ENCODE measurements at regions not wholly inside any gene's neighbourhood (a gene's known extent, or its start where the extent isn't known, plus 50 kb on each side); places are given as distances from the start of the nearest gene placed in this dataset.

GRCh38 chr6:105644073-105644489 is 241.2 kb upstream of the PREP start:
- Mint-ChIP-seq H3K27ac (no peak overlapping the region), H3K36me3 (ENCODE audit: low read depth) (no peaks in the 10 kb centered on the region), H3K4me1 (ENCODE audit: low read depth) (peaks cover 32% of the 10 kb centered on the region), H3K4me3 (no peak overlapping the region), H3K27me3 (ENCODE audit: low read depth) (peaks cover 20% of the 10 kb centered on the region), H3K9me3 (no peaks in the 10 kb centered on the region)
- CTCF ChIA-PET = no interaction called here
- no peak for DNase-seq
- intact Hi-C loops (cut with micrococcal nuclease) = loop anchor here (10.0 kb wide), 1 partner anchor 581 kb away; no protein-coding TSS in a partner anchor

GRCh38 chr6:105642708-105643107 is 239.8 kb upstream of the PREP start:
- no peak overlapping the region for H3K27ac Mint-ChIP-seq
- H3K36me3 Mint-ChIP-seq (ENCODE audit: low read depth) = no peaks in the 10 kb centered on the region
- CTCF ChIA-PET = no interaction called here
- H3K4me3 Mint-ChIP-seq = no peak overlapping the region
- intact Hi-C loops (cut with micrococcal nuclease) = loop anchor here (10.0 kb wide), 1 partner anchor 582 kb away; no protein-coding TSS in a partner anchor
- no peak for DNase-seq
- peaks cover 18% of the 10 kb centered on the region for H3K4me1 Mint-ChIP-seq (ENCODE audit: low read depth)
- no peaks in the 10 kb centered on the region for H3K9me3 Mint-ChIP-seq
- H3K27me3 Mint-ChIP-seq (ENCODE audit: low read depth) = peaks cover 14% of the 10 kb centered on the region

GRCh38 chr6:105641504-105641903 is 238.6 kb upstream of the PREP start:
- intact Hi-C loops (cut with micrococcal nuclease) = loop anchor here (10.0 kb wide), 1 partner anchor 583 kb away; no protein-coding TSS in a partner anchor
- Mint-ChIP-seq H3K4me1 (ENCODE audit: low read depth) (peaks cover 11% of the 10 kb centered on the region), H3K4me3 (no peak overlapping the region), H3K27me3 (ENCODE audit: low read depth) (peaks cover 12% of the 10 kb centered on the region), H3K36me3 (ENCODE audit: low read depth) (no peaks in the 10 kb centered on the region), H3K27ac (no peak overlapping the region), H3K9me3 (no peaks in the 10 kb centered on the region)
- no peak for DNase-seq
- CTCF ChIA-PET = no interaction called here

GRCh38 chr6:105639124-105639523 is 236.2 kb upstream of the PREP start:
- CTCF ChIA-PET = no interaction called here
- H3K4me1 Mint-ChIP-seq (ENCODE audit: low read depth) = no peaks in the 10 kb centered on the region
- DNase-seq = no peak
- no peak overlapping the region for H3K4me3 Mint-ChIP-seq
- H3K9me3 Mint-ChIP-seq = no peaks in the 10 kb centered on the region
- peaks cover 5% of the 10 kb centered on the region for H3K27me3 Mint-ChIP-seq (ENCODE audit: low read depth)
- no peaks in the 10 kb centered on the region for H3K36me3 Mint-ChIP-seq (ENCODE audit: low read depth)
- H3K27ac Mint-ChIP-seq = no peak overlapping the region
- intact Hi-C loops (cut with micrococcal nuclease) = no loop called here

- DNase-seq = no peak
- no peak overlapping the region for H3K4me3 Mint-ChIP-seq
- H3K27me3 Mint-ChIP-seq (ENCODE audit: low read depth) = peaks cover 14% of the 10 kb centered on the region
- intact Hi-C loops (cut with micrococcal nuclease) = no loop called here
- H3K27ac Mint-ChIP-seq = no peak overlapping the region
- CTCF ChIA-PET = interaction anchor here (0.6 kb wide), 1 partner anchor 8 kb away, joined by 3 read pairs; no protein-coding TSS in a partner anchor
- H3K36me3 Mint-ChIP-seq (ENCODE audit: low read depth) = peaks cover 1% of the 10 kb centered on the region
- no peaks in the 10 kb centered on the region for H3K4me1 Mint-ChIP-seq (ENCODE audit: low read depth)
- H3K9me3 Mint-ChIP-seq = peaks cover 7% of the 10 kb centered on the region
Observed at GRCh38 chr6:105633814-105634213, 230.9 kb upstream of the PREP start.

GRCh38 chr6:105628156-105628860 is 225.4 kb upstream of the PREP start:
- H3K9me3 Mint-ChIP-seq = peaks cover 6% of the 10 kb centered on the region

GRCh38 chr6:105626295-105627158 is 223.6 kb upstream of the PREP start:
- H3K4me3 Mint-ChIP-seq = no peak overlapping the region
- intact Hi-C loops (cut with micrococcal nuclease) = no loop called here
- no peak for DNase-seq
- H3K27me3 Mint-ChIP-seq (ENCODE audit: low read depth) = peaks cover 11% of the 10 kb centered on the region
- H3K27ac Mint-ChIP-seq = no peak overlapping the region
- H3K4me1 Mint-ChIP-seq (ENCODE audit: low read depth) = peaks cover 11% of the 10 kb centered on the region
- no peaks in the 10 kb centered on the region for H3K9me3 Mint-ChIP-seq
- peaks cover 3% of the 10 kb centered on the region for H3K36me3 Mint-ChIP-seq (ENCODE audit: low read depth)
- CTCF ChIA-PET = interaction anchor here (0.7 kb wide), 1 partner anchor 8 kb away, joined by 3 read pairs; no protein-coding TSS in a partner anchor

More at GRCh38 chr6:105628156-105628860, 225.4 kb upstream of the PREP start:
- Mint-ChIP-seq H3K36me3 (ENCODE audit: low read depth) (peaks cover 3% of the 10 kb centered on the region), H3K4me1 (ENCODE audit: low read depth) (peaks cover 11% of the 10 kb centered on the region), H3K4me3 (no peak overlapping the region), H3K27ac (no peak overlapping the region), H3K27me3 (ENCODE audit: low read depth) (peaks cover 14% of the 10 kb centered on the region)
- no peak for DNase-seq
- intact Hi-C loops (cut with micrococcal nuclease) = no loop called here
- CTCF ChIA-PET = no interaction called here

GRCh38 chr6:105624021-105624420 is 221.1 kb upstream of the PREP start:
- Mint-ChIP-seq H3K4me3 (no peak overlapping the region), H3K4me1 (ENCODE audit: low read depth) (peaks cover 11% of the 10 kb centered on the region), H3K27ac (no peak overlapping the region), H3K9me3 (no peaks in the 10 kb centered on the region), H3K36me3 (ENCODE audit: low read depth) (peaks cover 1% of the 10 kb centered on the region), H3K27me3 (ENCODE audit: low read depth) (peaks cover 5% of the 10 kb centered on the region)
- CTCF ChIA-PET = no interaction called here
- intact Hi-C loops (cut with micrococcal nuclease) = no loop called here
- no peak for DNase-seq

- H3K36me3 Mint-ChIP-seq (ENCODE audit: low read depth) = peaks cover 1% of the 10 kb centered on the region
- H3K27me3 Mint-ChIP-seq (ENCODE audit: low read depth) = peaks cover 5% of the 10 kb centered on the region
- no peak for DNase-seq
- H3K27ac Mint-ChIP-seq = no peak overlapping the region
- H3K4me3 Mint-ChIP-seq = no peak overlapping the region
- intact Hi-C loops (cut with micrococcal nuclease) = no loop called here
- CTCF ChIA-PET = no interaction called here
- peaks cover 11% of the 10 kb centered on the region for H3K4me1 Mint-ChIP-seq (ENCODE audit: low read depth)
- H3K9me3 Mint-ChIP-seq = no peaks in the 10 kb centered on the region
Observed at GRCh38 chr6:105622226-105622625, 219.3 kb upstream of the PREP start.

- CTCF ChIA-PET = no interaction called here
Observed at GRCh38 chr6:105621564-105622175, 218.8 kb upstream of the PREP start.

GRCh38 chr6:105620878-105621277 is 218.0 kb upstream of the PREP start:
- no peak for DNase-seq

More at GRCh38 chr6:105621564-105622175, 218.8 kb upstream of the PREP start:
- H3K4me3 Mint-ChIP-seq = no peak overlapping the region
- H3K36me3 Mint-ChIP-seq (ENCODE audit: low read depth) = peaks cover 1% of the 10 kb centered on the region
- H3K27me3 Mint-ChIP-seq (ENCODE audit: low read depth) = peaks cover 5% of the 10 kb centered on the region
- DNase-seq = no peak
- H3K27ac Mint-ChIP-seq = no peak overlapping the region
- H3K4me1 Mint-ChIP-seq (ENCODE audit: low read depth) = peaks cover 6% of the 10 kb centered on the region
- intact Hi-C loops (cut with micrococcal nuclease) = no loop called here
- H3K9me3 Mint-ChIP-seq = no peaks in the 10 kb centered on the region

GRCh38 chr6:105619971-105620741 is 217.3 kb upstream of the PREP start:
- Mint-ChIP-seq H3K27ac (no peak overlapping the region), H3K9me3 (no peaks in the 10 kb centered on the region), H3K4me1 (ENCODE audit: low read depth) (no peaks in the 10 kb centered on the region), H3K4me3 (no peak overlapping the region), H3K27me3 (ENCODE audit: low read depth) (peaks cover 5% of the 10 kb centered on the region), H3K36me3 (ENCODE audit: low read depth) (no peaks in the 10 kb centered on the region)
- intact Hi-C loops (cut with micrococcal nuclease) = no loop called here
- CTCF ChIA-PET = interaction anchor here (0.6 kb wide), 1 partner anchor 593 kb away, joined by 3 read pairs; no protein-coding TSS in a partner anchor
- DNase-seq = no peak

More at GRCh38 chr6:105620878-105621277, 218.0 kb upstream of the PREP start:
- CTCF ChIA-PET = no interaction called here
- no peaks in the 10 kb centered on the region for H3K9me3 Mint-ChIP-seq
- peaks cover 5% of the 10 kb centered on the region for H3K27me3 Mint-ChIP-seq (ENCODE audit: low read depth)
- no peaks in the 10 kb centered on the region for H3K4me1 Mint-ChIP-seq (ENCODE audit: low read depth)
- H3K27ac Mint-ChIP-seq = no peak overlapping the region
- no peak overlapping the region for H3K4me3 Mint-ChIP-seq
- no peaks in the 10 kb centered on the region for H3K36me3 Mint-ChIP-seq (ENCODE audit: low read depth)
- intact Hi-C loops (cut with micrococcal nuclease) = no loop called here

All from activated naive CD4-positive, alpha-beta T cell treated with anti-CD3 and anti-CD28 coated beads for 36 hours (primary cell).